Kidney (tissue), 13 donors: ENCODE measurements at regions not wholly inside any gene's neighbourhood (a gene's known extent, or its start where the extent isn't known, plus 50 kb on each side); places are given as distances from the start of the nearest gene placed in this dataset.

Source experiments
- DNase-seq, 5 donors: peaks; one replicate each; pipeline ENCODE4 v3.0.0-alpha.2; 2013 to 2020
- FAIRE-seq: peaks from 2 replicates; lab custom pipeline; 2012; peaks lifted over from hg19 to GRCh38; lab: Jason Lieb, UNC
- H3K27ac ChIP-seq, 2 donors: one replicate each; pipeline ENCODE4 v1.7.0; 2013; ENCODE audit warnings: low read depth in 2 of 2, low read length in 2 of 2, inconsistent platforms in 1 of 2
- H3K27me3 ChIP-seq: one replicate; pipeline ENCODE4 v1.7.1; 2013; ENCODE audit warnings: low read length, inconsistent platforms; ENCODE audit not compliant: control insufficient read depth, insufficient read depth
- H3K36me3 ChIP-seq, 3 donors: one replicate each; pipeline versions ENCODE4 v1.7.0 to v1.7.1; 2013; ENCODE audit warnings: low read length in 3 of 3, control low read depth in 1 of 3, inconsistent platforms in 1 of 3; ENCODE audit not compliant: insufficient read depth in 3 of 3, control insufficient read depth in 2 of 3
- H3K4me1 ChIP-seq, 3 donors: one replicate each; pipeline versions ENCODE4 v1.7.0 to v1.7.1; 2013; ENCODE audit warnings: low read length in 3 of 3, inconsistent platforms in 1 of 3, low read depth in 1 of 3; ENCODE audit not compliant: control insufficient read depth in 2 of 3, insufficient read depth in 2 of 3
- H3K4me3 ChIP-seq, 3 donors: one replicate each; pipeline versions ENCODE4 v1.7.0 to v1.8.1; 2013; ENCODE audit warnings: low read length in 3 of 3, control low read depth in 1 of 3, inconsistent platforms in 1 of 3
- H3K9ac ChIP-seq, 3 donors: one replicate each; pipeline versions ENCODE4 v1.7.0 to v1.7.1; 2013; ENCODE audit warnings: low read length in 3 of 3, control low read depth in 1 of 3, inconsistent platforms in 1 of 3
- H3K9me3 ChIP-seq, 3 donors: one replicate each; pipeline versions ENCODE4 v1.7.0 to v1.7.1; 2013; ENCODE audit warnings: low read length in 3 of 3, control low read depth in 1 of 3, inconsistent platforms in 1 of 3; ENCODE audit not compliant: control insufficient read depth in 2 of 3, insufficient read depth in 1 of 3
- intact Hi-C: fragments of 100-400 bp; cut with DNase I; formaldehyde crosslinking; loops from one replicate; pipeline ENCODE4 v1.11.1; 2022
- TF ChIP-seq, protein P1 (sequence below): IDR thresholded peaks from 3 replicates; pipeline ENCODE4 v1.5.1; 2012; ENCODE audit warnings: mild to moderate bottlenecking, moderate library complexity, borderline replicate concordance; ENCODE audit not compliant: insufficient read depth; ENCODE audit errors: extremely low read depth
- donor health status: control.
- donor health status: control.
- donor health status: control.
- donor health status: control.
- donor health status: control.
- donor health status: DM: yes; HTN: yes; CAD: no.
- donor health status: Normal renal cell carcinoma (clear cell type).

DNA sequence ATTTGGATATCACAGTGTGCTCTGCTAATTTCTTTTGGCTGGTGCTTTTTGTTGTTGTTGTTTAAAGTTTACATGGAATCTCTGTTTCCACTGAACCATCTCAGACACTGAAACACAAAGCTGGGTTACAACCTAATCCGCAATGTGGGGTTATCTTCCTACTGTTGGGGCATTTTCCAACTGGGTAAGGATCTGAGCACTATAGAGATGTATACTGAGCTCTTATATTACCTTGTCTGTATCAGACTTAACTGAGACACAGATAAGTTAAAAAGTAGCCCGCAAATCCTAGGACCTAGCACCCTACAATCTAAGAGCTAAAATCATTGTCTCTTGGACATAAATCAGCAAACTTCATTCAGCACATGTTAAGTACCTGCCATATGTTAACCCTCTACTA, 169.2 kb downstream of the LTN1 start:
- TF ChIP-seq, protein P1, sequence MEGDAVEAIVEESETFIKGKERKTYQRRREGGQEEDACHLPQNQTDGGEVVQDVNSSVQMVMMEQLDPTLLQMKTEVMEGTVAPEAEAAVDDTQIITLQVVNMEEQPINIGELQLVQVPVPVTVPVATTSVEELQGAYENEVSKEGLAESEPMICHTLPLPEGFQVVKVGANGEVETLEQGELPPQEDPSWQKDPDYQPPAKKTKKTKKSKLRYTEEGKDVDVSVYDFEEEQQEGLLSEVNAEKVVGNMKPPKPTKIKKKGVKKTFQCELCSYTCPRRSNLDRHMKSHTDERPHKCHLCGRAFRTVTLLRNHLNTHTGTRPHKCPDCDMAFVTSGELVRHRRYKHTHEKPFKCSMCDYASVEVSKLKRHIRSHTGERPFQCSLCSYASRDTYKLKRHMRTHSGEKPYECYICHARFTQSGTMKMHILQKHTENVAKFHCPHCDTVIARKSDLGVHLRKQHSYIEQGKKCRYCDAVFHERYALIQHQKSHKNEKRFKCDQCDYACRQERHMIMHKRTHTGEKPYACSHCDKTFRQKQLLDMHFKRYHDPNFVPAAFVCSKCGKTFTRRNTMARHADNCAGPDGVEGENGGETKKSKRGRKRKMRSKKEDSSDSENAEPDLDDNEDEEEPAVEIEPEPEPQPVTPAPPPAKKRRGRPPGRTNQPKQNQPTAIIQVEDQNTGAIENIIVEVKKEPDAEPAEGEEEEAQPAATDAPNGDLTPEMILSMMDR: no peak
- no peaks in the 10 kb centered on the region for H3K9me3 ChIP-seq
- H3K36me3 ChIP-seq: no peaks in the 10 kb centered on the region
- H3K4me3 ChIP-seq: peak overlapping the region in 1 of 3 donors; percentile 11
- H3K27me3 ChIP-seq: no peaks in the 10 kb centered on the region
- H3K9ac ChIP-seq: no peak overlapping the region
- H3K27ac ChIP-seq: peak overlapping the region in 1 of 2 donors; percentile 18
- H3K4me1 ChIP-seq: peaks cover 3 to 8% (median 5%) of the 10 kb centered on the region in 3 donors
- DNase-seq: no peak
- intact Hi-C loops: no loop called here
- no peak for FAIRE-seq

DNA sequence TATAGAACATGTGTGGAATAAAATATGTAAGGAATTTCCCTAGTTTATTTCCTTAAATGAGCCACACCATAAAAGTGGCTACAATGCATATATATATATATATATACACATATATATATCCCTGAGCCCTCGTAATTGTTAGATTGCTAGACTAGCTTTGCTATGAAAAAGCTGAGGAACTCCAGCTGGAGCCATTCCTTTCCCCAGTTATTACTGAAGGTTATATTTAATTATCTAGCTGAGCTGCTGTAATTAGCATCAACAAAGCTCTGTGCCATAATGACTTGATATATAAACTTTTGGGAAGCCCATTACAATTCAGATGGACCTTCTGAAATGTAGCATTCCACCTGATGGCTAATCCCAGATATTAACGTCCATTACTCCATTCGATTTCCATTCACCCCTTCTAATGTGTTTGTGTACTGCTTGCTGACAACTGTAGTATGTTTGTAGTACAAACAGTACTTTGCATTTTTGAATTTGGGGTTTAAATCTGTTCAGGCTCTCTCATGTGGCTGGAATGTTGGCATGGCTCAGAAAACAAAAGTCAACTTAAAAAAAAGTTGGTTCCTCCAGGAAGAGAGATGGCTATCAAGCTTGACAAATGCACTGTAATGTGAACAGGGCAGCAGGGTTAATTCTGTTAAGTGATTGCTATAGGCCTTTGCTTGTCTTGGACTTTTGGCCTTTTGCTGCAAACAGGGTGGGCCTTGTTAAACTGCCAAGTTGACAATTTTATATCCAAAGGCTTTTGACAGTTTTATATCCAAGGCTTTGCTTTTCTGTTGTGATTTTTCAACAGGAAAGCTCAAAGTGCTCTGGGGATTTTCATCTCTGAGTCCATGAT, 170.0 kb downstream of the LTN1 start:
- peaks cover 0 to 8% (median 3%) of the 10 kb centered on the region in 3 donors for H3K4me1 ChIP-seq
- TF ChIP-seq, protein P1: no peak
- intact Hi-C loops: no loop called here
- FAIRE-seq: peak; percentile 11
- H3K9me3 ChIP-seq: no peaks in the 10 kb centered on the region
- no peak overlapping the region for H3K9ac ChIP-seq
- H3K4me3 ChIP-seq: no peak overlapping the region
- peak in 4 of 5 donors; percentile 39 to 92 (median 73) for DNase-seq
- H3K27ac ChIP-seq: peak overlapping the region in 1 of 2 donors; percentile 71
- no peaks in the 10 kb centered on the region for H3K27me3 ChIP-seq
- no peaks in the 10 kb centered on the region for H3K36me3 ChIP-seq

DNA sequence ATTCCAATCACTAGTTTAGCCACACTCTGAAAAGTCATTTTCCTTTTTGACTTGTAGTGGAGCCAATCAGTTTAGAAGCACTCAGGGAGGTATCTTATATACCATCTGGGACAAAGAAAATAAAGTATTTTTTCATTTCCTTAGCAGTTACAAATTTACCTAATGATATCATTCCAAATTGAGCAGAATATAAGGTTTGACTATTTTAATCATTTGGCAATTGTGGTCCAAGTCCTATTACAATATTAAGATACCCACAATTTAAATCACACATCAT, 170.6 kb downstream of the LTN1 start:
- Histone ChIP-seq H3K4me3 (no peak overlapping the region), H3K9me3 (no peaks in the 10 kb centered on the region), H3K27ac (no peak overlapping the region), H3K9ac (no peak overlapping the region), H3K27me3 (no peaks in the 10 kb centered on the region), H3K36me3 (no peaks in the 10 kb centered on the region), H3K4me1 (peaks cover 0 to 8% (median 3%) of the 10 kb centered on the region in 3 donors)
- FAIRE-seq: no peak
- DNase-seq: peak in 2 of 5 donors; percentile 4 to 16
- TF ChIP-seq, protein P1: no peak
- intact Hi-C loops: no loop called here
